ENCODE measurements at regions not wholly inside any gene's neighbourhood (a gene's known extent, or its start where the extent isn't known, plus 50 kb on each side); places are given as distances from the start of the nearest gene placed in this dataset.

GRCh38 chr6:9085054-9085708 lies 649.8 kb upstream of the SLC35B3 start:
- TF ChIP-seq CTCF (IDR thresholded peaks at IDR 0.05; ENCODE audit: low read depth, low read length, missing control alignments): no peak
- DNase-seq (ENCODE audit: extremely low read depth, low read depth): no peak
- no peak overlapping the region for H3K4me3 ChIP-seq (replicated peaks; ENCODE audit: low read depth, low read length)

DNA sequence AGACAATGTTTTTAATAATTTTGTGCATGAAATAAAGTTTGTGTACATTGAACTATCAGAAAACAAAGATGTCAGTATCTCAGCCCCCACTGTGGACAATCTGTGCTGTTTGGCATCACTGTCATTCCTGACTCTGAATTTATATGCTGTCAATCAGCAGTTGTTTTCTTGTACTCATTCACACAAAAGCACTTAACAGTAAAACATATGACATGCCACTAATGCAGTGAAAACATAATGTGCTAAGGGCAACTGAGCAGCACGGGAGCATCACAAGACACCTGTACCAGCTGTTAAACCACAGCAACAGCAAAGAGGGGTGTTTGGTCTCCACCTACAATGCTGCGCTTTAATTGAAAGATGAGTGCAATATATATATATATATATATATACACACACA lies 647.8 kb upstream of the SLC35B3 start:
- DNase-seq (ENCODE audit: extremely low read depth, low read depth): no peak
- H3K4me3 ChIP-seq (replicated peaks; ENCODE audit: low read depth, low read length): no peak overlapping the region
- no peak for TF ChIP-seq CTCF (IDR thresholded peaks at IDR 0.05; ENCODE audit: low read depth, low read length, missing control alignments)

DNA sequence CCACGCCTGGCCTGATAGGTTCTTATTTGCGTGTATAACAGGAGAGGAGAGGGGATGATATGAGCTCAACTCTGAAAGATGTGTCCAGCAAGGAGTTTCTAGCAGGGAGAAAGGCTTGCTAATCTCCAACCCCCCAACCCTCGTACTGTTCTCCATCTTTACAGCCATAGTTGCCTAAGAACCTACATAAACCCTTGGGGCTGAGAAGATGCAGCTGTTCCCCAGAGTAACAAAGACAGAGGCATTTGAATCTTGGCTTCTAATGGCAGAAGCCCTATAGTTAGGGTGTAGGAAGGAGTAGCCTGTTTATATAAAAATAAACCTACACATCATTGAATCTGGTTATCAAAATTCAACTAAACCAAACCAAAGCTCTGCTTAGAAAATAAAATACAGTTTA lies 631.4 kb upstream of the SLC35B3 start:
- no peak overlapping the region for H3K4me3 ChIP-seq (replicated peaks; ENCODE audit: low read depth, low read length)
- no peak for TF ChIP-seq CTCF (IDR thresholded peaks at IDR 0.05; ENCODE audit: low read depth, low read length, missing control alignments)
- no peak for DNase-seq (ENCODE audit: extremely low read depth, low read depth)

DNA sequence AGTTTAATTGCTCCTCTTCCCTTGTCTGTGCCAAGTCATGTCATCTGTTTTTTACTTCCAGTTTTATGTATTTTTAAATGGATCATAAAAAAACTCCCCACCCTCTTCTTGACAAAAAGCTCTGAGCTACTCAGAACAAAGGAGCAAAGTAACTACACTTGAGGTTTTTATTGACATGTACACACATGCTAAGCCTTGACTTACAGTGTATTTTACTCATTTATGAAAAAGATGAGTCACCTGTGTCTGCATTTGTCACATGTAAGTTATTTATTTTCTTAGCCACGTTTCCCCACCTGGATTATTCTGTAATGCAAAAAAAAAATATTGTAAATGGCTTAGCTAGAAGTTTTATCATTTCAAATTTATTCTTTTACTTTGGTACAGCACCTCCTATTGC lies 628.8 kb upstream of the SLC35B3 start:
- no peak for DNase-seq (ENCODE audit: extremely low read depth, low read depth)
- TF ChIP-seq CTCF (IDR thresholded peaks at IDR 0.05; ENCODE audit: low read depth, low read length, missing control alignments): no peak
- no peak overlapping the region for H3K4me3 ChIP-seq (replicated peaks; ENCODE audit: low read depth, low read length)

GRCh38 chr6:9062596-9062995 lies 627.3 kb upstream of the SLC35B3 start:
- no peak for DNase-seq (ENCODE audit: extremely low read depth, low read depth)
- no peak overlapping the region for H3K4me3 ChIP-seq (replicated peaks; ENCODE audit: low read depth, low read length)
- no peak for TF ChIP-seq CTCF (IDR thresholded peaks at IDR 0.05; ENCODE audit: low read depth, low read length, missing control alignments)

GRCh38 chr6:9057937-9058336 lies 622.6 kb upstream of the SLC35B3 start:
- H3K4me3 ChIP-seq (replicated peaks; ENCODE audit: low read depth, low read length): no peak overlapping the region
- no peak for TF ChIP-seq CTCF (IDR thresholded peaks at IDR 0.05; ENCODE audit: low read depth, low read length, missing control alignments)
- no peak for DNase-seq (ENCODE audit: extremely low read depth, low read depth)

GRCh38 chr6:9056556-9056955 lies 621.2 kb upstream of the SLC35B3 start:
- no peak for TF ChIP-seq CTCF (IDR thresholded peaks at IDR 0.05; ENCODE audit: low read depth, low read length, missing control alignments)
- no peak overlapping the region for H3K4me3 ChIP-seq (replicated peaks; ENCODE audit: low read depth, low read length)
- DNase-seq (ENCODE audit: extremely low read depth, low read depth): no peak
